OCI-LY1 (cell line): ENCODE measurements at regions not wholly inside any gene's neighbourhood (a gene's known extent, or its start where the extent isn't known, plus 50 kb on each side); places are given as distances from the start of the nearest gene placed in this dataset.

ENCODE experiments used
- H2AFZ ChIP-seq: fragments of 200-600 bp; sonication (generic), shearing (Covaris generic); 2 replicates; pipeline ENCODE4 v1.6.0; 2014; ENCODE audit warnings: antibody characterized with exemption, mild to moderate bottlenecking, low read length
- H3F3A ChIP-seq: fragments of 200-600 bp; sonication (generic), shearing (Covaris generic); 2 replicates; pipeline ENCODE4 v1.6.0; 2014; ENCODE audit warnings: mild to moderate bottlenecking, antibody characterized with exemption, low read length, moderate library complexity; ENCODE audit not compliant: insufficient read depth
- H3K27ac ChIP-seq: fragments of 200-600 bp; sonication (generic); 2 replicates; pipeline ENCODE4 v1.5.1; 2014; ENCODE audit warnings: low read length, mixed run types, mild to moderate bottlenecking, low read depth; ENCODE audit not compliant: poor library complexity, severe bottlenecking
- H3K27me3 ChIP-seq: fragments of 200-600 bp; sonication (generic); 2 replicates; pipeline ENCODE4 v1.6.0; 2014; ENCODE audit warnings: antibody characterized with exemption, mild to moderate bottlenecking, low read length, moderate library complexity; ENCODE audit not compliant: insufficient read depth
- H3K36me3 ChIP-seq: fragments of 200-600 bp; sonication (generic); 2 replicates; pipeline ENCODE4 v1.6.1; 2014; ENCODE audit warnings: mild to moderate bottlenecking, antibody characterized with exemption, low read length, moderate library complexity, mixed read lengths; ENCODE audit not compliant: insufficient read depth
- H3K4me1 ChIP-seq: fragments of 200-600 bp; sonication (generic); 2 replicates; pipeline ENCODE4 v1.5.1; 2014; ENCODE audit warnings: mild to moderate bottlenecking, low read length, moderate library complexity; ENCODE audit not compliant: insufficient read depth, severe bottlenecking
- H3K4me2 ChIP-seq: fragments of 200-600 bp; sonication (generic), shearing (Covaris generic); 2 replicates; pipeline ENCODE4 v1.6.1; 2014; ENCODE audit warnings: low read length
- H3K4me3 ChIP-seq: fragments of 200-600 bp; sonication (generic); 2 replicates; pipeline ENCODE4 v1.5.1; 2014; ENCODE audit warnings: low read length, low read depth, mild to moderate bottlenecking, mixed read lengths; ENCODE audit not compliant: poor library complexity, severe bottlenecking
- H3K79me2 ChIP-seq: fragments of 200-600 bp; shearing (Covaris generic); 2 replicates; pipeline ENCODE4 v1.6.1; 2016; ENCODE audit warnings: mixed run types, low read length, mixed read lengths; ENCODE audit not compliant: insufficient read depth
- H3K9ac ChIP-seq: fragments of 200-600 bp; sonication (generic), shearing (Covaris generic); 2 replicates; pipeline ENCODE4 v1.6.1; 2014; ENCODE audit warnings: mild to moderate bottlenecking, low read length, mixed read lengths
- H3K9me2 ChIP-seq: fragments of 200-600 bp; sonication (generic), shearing (Covaris generic); 2 replicates; pipeline ENCODE4 v1.6.1; 2014; ENCODE audit warnings: low read depth, mild to moderate bottlenecking, low read length, mixed read lengths
- H3K9me3 ChIP-seq: fragments of 200-600 bp; shearing (Covaris generic); 2 replicates; pipeline ENCODE4 v1.6.1; 2014; ENCODE audit warnings: low read length, mixed read lengths
- H4K20me1 ChIP-seq: fragments of 200-600 bp; sonication (generic), shearing (Covaris generic); 2 replicates; pipeline ENCODE4 v1.6.0; 2016; ENCODE audit warnings: mild to moderate bottlenecking, low read length; ENCODE audit not compliant: insufficient read depth
- EZH2 ChIP-seq: fragments of 200-600 bp; sonication (generic), shearing (Covaris generic); IDR thresholded peaks from 2 replicates; pipeline ENCODE4 v1.8.0; 2017; ENCODE audit warnings: borderline replicate concordance, mixed run types, mild to moderate bottlenecking, antibody characterized with exemption, low read length, moderate library complexity, mixed read lengths
- TF ChIP-seq, protein P1 (sequence below): fragments of 200-600 bp; sonication (generic), shearing (Covaris generic); IDR thresholded peaks from 2 replicates; pipeline ENCODE4 v1.5.1; 2017; ENCODE audit warnings: mild to moderate bottlenecking, antibody characterized with exemption, low read length, moderate library complexity, mixed read lengths

DNA sequence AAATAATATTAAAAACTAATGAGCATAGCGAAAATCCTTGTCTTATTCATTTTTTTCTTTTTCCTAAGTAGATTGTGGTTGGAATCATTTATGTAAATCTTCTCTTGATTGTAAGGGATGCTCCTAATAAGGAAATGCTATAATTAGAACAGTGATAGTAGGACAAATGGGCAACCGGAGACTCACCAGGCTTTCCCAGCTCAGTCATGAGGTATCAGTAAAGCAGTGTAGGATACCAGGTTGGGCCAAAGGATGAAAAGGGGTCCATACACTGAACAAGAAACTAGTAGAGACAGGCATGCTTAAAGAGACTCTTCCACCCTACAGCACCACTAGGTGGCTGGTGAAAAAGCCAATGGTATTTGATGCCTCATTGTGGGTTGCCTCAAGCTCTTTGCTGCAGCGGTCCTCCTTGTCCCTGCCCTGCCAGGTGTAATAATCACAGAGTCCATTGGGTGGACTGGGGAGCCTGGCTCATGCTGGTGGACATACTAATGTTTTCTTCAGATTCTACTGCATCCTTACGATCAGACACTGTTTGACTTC is 71.4 kb upstream of the FAM98A start:
- Histone ChIP-seq H3K79me2 (no peaks in the 10 kb centered on the region), H3K4me1 (no peaks in the 10 kb centered on the region), H2AFZ (no peak overlapping the region), H3K9ac (no peak overlapping the region), H4K20me1 (no peaks in the 10 kb centered on the region), H3K9me2 (no peaks in the 10 kb centered on the region), H3F3A (no peaks in the 10 kb centered on the region), H3K27me3 (no peaks in the 10 kb centered on the region), H3K27ac (no peak overlapping the region), H3K4me2 (no peak overlapping the region), H3K9me3 (peaks cover under 1% of the 10 kb centered on the region), H3K36me3 (no peaks in the 10 kb centered on the region), H3K4me3 (no peak overlapping the region)
- no peak for TF ChIP-seq EZH2
- TF ChIP-seq, protein P1, sequence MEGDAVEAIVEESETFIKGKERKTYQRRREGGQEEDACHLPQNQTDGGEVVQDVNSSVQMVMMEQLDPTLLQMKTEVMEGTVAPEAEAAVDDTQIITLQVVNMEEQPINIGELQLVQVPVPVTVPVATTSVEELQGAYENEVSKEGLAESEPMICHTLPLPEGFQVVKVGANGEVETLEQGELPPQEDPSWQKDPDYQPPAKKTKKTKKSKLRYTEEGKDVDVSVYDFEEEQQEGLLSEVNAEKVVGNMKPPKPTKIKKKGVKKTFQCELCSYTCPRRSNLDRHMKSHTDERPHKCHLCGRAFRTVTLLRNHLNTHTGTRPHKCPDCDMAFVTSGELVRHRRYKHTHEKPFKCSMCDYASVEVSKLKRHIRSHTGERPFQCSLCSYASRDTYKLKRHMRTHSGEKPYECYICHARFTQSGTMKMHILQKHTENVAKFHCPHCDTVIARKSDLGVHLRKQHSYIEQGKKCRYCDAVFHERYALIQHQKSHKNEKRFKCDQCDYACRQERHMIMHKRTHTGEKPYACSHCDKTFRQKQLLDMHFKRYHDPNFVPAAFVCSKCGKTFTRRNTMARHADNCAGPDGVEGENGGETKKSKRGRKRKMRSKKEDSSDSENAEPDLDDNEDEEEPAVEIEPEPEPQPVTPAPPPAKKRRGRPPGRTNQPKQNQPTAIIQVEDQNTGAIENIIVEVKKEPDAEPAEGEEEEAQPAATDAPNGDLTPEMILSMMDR = peak; percentile 18; the same call in 1 of the 2 replicates

DNA sequence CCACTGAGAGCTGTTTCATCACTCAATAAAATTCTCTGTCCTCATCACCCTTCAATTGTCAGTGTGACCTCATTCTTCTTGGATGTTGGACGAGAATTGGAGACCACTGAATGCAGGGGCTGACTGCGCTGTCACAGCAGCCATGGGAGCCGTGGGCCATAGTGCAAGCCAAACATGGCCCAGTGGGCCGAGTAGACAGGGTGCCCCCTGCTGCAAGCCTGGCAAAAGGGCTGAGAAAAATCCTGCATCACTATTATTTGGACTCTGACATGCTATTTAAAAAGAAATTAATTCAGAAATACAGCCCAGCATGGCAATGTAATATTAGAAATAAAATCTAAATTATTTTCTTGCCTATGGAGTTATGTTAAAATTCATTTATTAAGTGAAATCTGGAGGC is 67.8 kb upstream of the FAM98A start:
- Histone ChIP-seq H3K9me2 (no peaks in the 10 kb centered on the region), H3K9me3 (peaks cover 8% of the 10 kb centered on the region), H4K20me1 (no peaks in the 10 kb centered on the region), H3K79me2 (no peaks in the 10 kb centered on the region), H3F3A (no peaks in the 10 kb centered on the region), H2AFZ (no peak overlapping the region), H3K9ac (no peak overlapping the region), H3K27me3 (no peaks in the 10 kb centered on the region), H3K27ac (no peak overlapping the region), H3K36me3 (no peaks in the 10 kb centered on the region), H3K4me1 (no peaks in the 10 kb centered on the region), H3K4me2 (no peak overlapping the region), H3K4me3 (no peak overlapping the region)
- TF ChIP-seq EZH2 = no peak
- TF ChIP-seq, protein P1 = no peak

DNA sequence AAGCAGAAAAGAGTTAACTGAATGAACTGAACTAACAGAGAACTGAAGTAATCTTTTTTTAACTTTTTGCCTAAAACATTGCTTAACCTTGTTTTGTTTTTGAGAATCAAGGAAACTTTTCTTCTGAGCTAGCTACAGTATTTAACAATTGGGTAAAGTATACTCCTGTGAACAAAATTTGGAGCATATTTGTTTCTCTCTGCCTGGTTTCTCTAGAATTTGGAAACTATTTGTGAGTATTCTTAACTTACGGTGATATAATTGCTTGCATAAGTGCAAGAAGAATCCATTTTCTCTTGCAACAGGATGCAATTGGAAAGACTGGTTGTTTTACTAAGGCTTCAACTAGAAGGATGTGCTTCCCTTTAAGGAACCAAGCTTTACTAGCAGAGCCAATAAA is 65.9 kb upstream of the FAM98A start:
- Histone ChIP-seq H3K9me2 (no peaks in the 10 kb centered on the region), H2AFZ (no peak overlapping the region), H3K27ac (no peak overlapping the region), H3K79me2 (no peaks in the 10 kb centered on the region), H3K9me3 (peaks cover 8% of the 10 kb centered on the region), H3K27me3 (no peaks in the 10 kb centered on the region), H3K4me2 (no peak overlapping the region), H4K20me1 (no peaks in the 10 kb centered on the region), H3F3A (no peaks in the 10 kb centered on the region), H3K9ac (no peak overlapping the region), H3K4me1 (no peaks in the 10 kb centered on the region), H3K36me3 (no peaks in the 10 kb centered on the region), H3K4me3 (no peak overlapping the region)
- TF ChIP-seq, protein P1 = no peak
- TF ChIP-seq EZH2 = no peak
